Stimulated activated memory B cell treated with anti-CD40 and anti-IgM and Interleukin-4, amounts not matched to agents 10 μg/mL and 1 μg/mL and 100 μg/mL, for 72 hours (primary cell): ENCODE measurements at regions not wholly inside any gene's neighbourhood (a gene's known extent, or its start where the extent isn't known, plus 50 kb on each side); places are given as distances from the start of the nearest gene placed in this dataset.
A peak's percentile ranks its signal among the peaks of the same experiment; 100 is the strongest.
"Not testable (repeated sequence)": the region's sequence is repeated elsewhere in the genome, so short reads cannot be mapped to it uniquely, and the experiment has no call there.

Experiments
- ATAC-seq: fragments of 150-1000 bp; cut with Tn5 transposase; 2 replicates; pipeline ENCODE4 v1.10.0; 2021
- H3K27ac Mint-ChIP-seq: one replicate; pipeline ENCODE4 v1.8.0; 2022; ENCODE audit warnings: mild to moderate bottlenecking, mixed read lengths
- H3K27me3 Mint-ChIP-seq: one replicate; pipeline ENCODE4 v1.8.0; 2022; ENCODE audit warnings: mixed read lengths
- H3K36me3 Mint-ChIP-seq: one replicate; pipeline ENCODE4 v1.8.0; 2022; ENCODE audit warnings: mixed read lengths
- H3K4me1 Mint-ChIP-seq: one replicate; pipeline ENCODE4 v1.8.0; 2022; ENCODE audit warnings: mixed read lengths
- H3K4me3 Mint-ChIP-seq: one replicate; pipeline ENCODE4 v1.8.0; 2022; ENCODE audit warnings: mild to moderate bottlenecking, moderate library complexity, mixed read lengths
- H3K9me3 Mint-ChIP-seq: one replicate; pipeline ENCODE4 v1.8.0; 2022; ENCODE audit warnings: mixed read lengths

DNA sequence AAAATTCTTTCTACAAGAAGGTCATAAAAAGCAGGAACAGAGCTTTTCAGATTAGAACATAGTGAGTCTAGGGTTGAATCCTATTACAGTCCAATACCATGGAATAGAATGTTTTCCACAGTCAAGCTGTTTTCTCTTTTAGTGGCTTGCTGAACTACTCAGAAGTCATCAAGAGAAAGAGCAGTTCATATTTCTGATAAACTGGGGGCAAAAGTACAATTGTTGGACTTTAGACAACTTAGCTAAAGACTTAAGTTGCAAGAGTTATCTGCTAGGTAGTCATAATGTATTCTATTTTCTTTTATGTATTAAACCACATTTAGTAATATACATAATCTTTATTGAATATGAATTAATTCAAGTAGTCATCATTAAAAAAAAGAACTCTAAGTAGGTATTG lies 233.1 kb upstream of the GRIA1 start:
- no peaks in the 10 kb centered on the region for H3K27me3 Mint-ChIP-seq

DNA sequence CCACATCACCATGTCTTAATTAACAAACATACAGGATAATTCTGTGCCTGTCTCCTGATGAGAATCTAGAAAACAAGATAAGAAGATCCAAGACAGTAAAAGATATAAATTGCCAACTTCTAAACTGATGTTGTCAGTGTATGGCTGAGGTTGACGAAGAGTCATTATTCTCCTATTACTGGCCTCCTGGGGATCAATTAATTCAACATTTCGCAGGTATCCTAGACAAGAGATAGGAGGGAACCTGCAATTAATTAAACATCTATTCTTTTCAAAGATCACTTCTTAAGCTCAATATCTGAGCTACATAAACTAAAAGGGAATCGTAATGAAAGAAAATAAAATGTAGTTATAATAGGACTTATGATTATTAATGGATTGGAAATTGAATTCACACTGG lies 232.0 kb upstream of the GRIA1 start:
- H3K27me3 Mint-ChIP-seq, result no peaks in the 10 kb centered on the region
- no peaks in the 10 kb centered on the region for H3K4me1 Mint-ChIP-seq
- no peaks in the 10 kb centered on the region for H3K36me3 Mint-ChIP-seq
- H3K4me3 Mint-ChIP-seq, result no peak overlapping the region
- H3K27ac Mint-ChIP-seq, result no peak overlapping the region
- no peaks in the 10 kb centered on the region for H3K9me3 Mint-ChIP-seq
- ATAC-seq, result no peak

More for the DNA sequence above, 233.1 kb upstream of the GRIA1 start:
- Mint-ChIP-seq H3K36me3 (no peaks in the 10 kb centered on the region), H3K9me3 (no peaks in the 10 kb centered on the region), H3K4me1 (no peaks in the 10 kb centered on the region), H3K4me3 (no peak overlapping the region), H3K27ac (no peak overlapping the region)
- no peak for ATAC-seq

DNA sequence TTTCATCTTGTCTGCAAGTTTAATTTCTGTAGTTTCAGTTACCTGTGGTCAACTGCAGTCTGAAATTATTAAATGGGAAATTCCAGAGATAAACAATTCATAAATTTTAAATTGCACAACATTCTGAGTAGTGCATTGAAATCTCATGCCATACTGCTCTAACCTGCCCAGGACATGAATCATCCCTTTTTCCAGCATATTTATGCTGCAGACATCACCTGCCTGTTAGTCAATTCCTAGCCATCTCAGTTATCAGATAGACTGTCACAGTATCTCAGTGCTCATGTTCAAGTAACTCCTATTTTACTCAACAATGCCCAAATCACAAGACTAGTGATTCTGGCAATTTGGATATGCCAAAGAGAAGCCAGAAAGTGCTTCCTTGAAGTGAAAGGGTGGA lies 223.0 kb upstream of the GRIA1 start:
- Mint-ChIP-seq H3K27me3 (no peaks in the 10 kb centered on the region), H3K36me3 (no peaks in the 10 kb centered on the region), H3K4me1 (no peaks in the 10 kb centered on the region), H3K27ac (no peak overlapping the region), H3K4me3 (no peak overlapping the region), H3K9me3 (peaks cover 9% of the 10 kb centered on the region)
- no peak for ATAC-seq

DNA sequence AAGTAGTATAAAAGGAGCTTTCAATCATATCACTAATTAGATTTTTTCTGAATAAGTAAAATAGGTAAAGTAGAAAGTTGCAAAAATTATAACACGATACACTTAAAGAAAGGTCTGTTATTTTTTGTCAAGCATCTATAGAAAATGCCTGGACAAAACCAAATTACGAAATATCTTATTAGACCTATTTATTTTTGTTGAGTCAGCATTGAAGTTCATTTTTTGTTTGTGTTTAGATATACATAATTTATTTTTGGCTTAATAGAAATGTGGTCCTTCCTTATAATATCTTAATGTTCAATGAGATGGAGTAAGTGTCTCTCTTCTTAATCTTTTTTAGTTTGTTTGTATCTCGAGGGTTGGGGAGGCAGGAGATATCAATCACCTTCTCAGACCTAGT lies 214.8 kb upstream of the GRIA1 start:
- H3K4me1 Mint-ChIP-seq, result no peaks in the 10 kb centered on the region
- no peaks in the 10 kb centered on the region for H3K27me3 Mint-ChIP-seq
- H3K4me3 Mint-ChIP-seq, result no peak overlapping the region
- H3K36me3 Mint-ChIP-seq, result no peaks in the 10 kb centered on the region
- no peak overlapping the region for H3K27ac Mint-ChIP-seq
- ATAC-seq, result no peak
- peaks cover 6% of the 10 kb centered on the region for H3K9me3 Mint-ChIP-seq

DNA sequence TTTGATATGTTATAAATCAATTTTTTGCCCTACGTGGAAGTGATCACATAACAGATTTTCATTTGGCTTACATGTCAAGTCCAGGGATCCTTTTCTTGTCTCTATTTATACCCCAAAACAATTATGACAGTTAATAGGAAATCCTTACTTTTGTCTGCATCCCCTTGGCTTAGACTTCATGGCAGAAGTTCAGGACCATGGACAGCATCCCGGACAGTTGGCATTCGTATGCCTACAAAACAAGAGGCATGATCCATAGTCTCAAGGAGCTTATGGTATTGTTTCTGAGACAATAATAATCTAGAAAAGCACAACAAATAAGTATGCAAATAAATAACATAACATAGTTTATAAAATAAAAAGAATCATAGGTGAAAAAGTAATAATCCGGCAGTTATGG lies 214.3 kb upstream of the GRIA1 start:
- Mint-ChIP-seq H3K27me3 (no peaks in the 10 kb centered on the region), H3K36me3 (no peaks in the 10 kb centered on the region), H3K9me3 (peaks cover 4% of the 10 kb centered on the region), H3K4me3 (no peak overlapping the region), H3K27ac (no peak overlapping the region), H3K4me1 (no peaks in the 10 kb centered on the region)
- ATAC-seq, result no peak

DNA sequence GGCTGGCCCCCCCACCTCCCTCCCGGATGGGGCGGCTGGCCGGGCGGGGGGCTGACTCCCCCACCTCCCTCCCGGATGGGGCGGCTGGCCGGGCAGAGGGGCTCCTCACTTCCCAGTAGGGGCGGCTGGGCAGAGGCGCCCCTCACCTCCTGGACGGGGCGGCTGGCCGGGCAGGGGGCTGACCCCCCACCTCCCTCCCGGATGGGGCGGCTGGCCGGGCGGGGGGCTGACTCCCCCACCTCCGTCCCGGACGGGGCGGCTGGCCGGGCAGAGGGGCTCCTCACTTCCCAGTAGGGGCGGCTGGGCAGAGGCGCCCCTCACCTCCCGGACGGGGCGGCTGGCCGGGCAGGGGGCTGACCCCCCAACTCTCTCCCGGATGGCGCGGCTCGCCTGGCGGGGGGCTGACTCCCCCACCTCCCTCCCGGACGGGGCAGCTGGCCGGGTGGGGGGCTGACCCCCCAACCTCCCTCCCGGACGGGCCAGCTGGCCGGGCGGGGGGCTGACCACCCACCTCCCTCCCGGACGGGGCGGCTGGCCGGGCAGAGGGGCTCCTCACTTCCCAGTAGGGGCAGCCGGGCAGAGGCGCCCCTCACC lies 194.1 kb upstream of the GRIA1 start:
- not testable (repeated sequence) for H3K4me1 Mint-ChIP-seq, H3K27ac Mint-ChIP-seq, H3K27me3 Mint-ChIP-seq, H3K36me3 Mint-ChIP-seq, ATAC-seq, H3K4me3 Mint-ChIP-seq, H3K9me3 Mint-ChIP-seq

DNA sequence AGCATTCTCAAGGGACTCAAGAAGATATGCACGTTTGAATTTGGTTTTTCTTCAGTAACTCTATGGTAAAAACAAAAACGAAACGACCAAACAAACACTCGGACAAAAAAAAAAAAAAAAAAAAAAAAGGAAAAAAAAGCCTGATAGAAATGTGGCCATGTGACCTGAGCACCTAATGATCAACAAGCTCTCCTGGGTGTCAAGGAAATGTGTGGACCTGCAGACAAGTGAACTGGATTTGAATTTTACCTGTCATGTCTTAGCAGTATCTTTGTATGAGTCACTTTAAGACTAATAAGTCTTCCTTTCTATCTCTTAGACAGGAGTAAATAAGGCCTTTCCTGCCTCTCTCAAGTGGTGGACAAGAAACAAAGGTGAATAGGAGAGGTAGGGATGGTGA lies 190.6 kb upstream of the GRIA1 start:
- Mint-ChIP-seq H3K4me1 (no peaks in the 10 kb centered on the region), H3K27ac (no peak overlapping the region), H3K4me3 (no peak overlapping the region), H3K36me3 (no peaks in the 10 kb centered on the region), H3K27me3 (no peaks in the 10 kb centered on the region), H3K9me3 (peaks cover 6% of the 10 kb centered on the region)
- no peak for ATAC-seq

DNA sequence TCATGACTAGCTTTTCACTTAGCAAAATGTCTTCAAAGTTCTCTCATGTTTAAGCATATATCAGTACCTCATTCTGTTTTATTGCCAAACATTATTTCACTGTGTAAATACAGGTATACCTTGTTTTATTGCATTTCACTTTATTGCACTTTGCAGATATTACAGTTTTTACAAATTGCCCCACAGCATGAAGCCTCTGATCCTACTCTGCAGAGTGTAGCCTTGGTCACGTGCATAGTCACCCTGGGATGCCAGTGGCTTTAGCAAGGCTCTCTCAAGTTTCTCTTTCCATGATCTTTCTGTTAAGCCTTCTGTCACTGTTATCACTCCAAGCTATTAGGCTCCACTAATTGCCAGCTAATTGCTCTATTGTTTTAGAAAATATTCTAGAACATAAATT lies 182.2 kb upstream of the GRIA1 start:
- peaks cover 8% of the 10 kb centered on the region for H3K9me3 Mint-ChIP-seq
- H3K27ac Mint-ChIP-seq, result no peak overlapping the region
- H3K36me3 Mint-ChIP-seq, result no peaks in the 10 kb centered on the region
- ATAC-seq, result no peak
- no peaks in the 10 kb centered on the region for H3K27me3 Mint-ChIP-seq
- no peak overlapping the region for H3K4me3 Mint-ChIP-seq
- H3K4me1 Mint-ChIP-seq, result no peaks in the 10 kb centered on the region

DNA sequence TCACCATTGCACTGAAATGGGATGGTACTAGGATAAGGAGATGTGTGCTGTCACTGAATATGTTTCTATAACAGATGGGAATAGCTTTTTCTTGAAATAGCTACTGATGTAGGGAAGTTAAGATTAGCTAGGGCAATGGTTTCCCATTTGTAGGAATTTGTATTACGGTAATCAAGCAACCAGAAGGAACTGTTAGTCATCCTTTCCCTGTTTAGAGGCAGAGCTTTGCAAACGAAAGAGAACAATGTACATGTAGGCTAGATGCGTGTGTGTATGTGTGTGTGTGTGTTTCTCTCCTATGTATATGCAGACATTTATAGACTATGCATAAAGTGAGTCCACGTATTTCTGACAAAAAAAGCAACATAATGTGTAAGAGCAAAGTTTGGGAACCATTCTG lies 171.9 kb upstream of the GRIA1 start:
- no peaks in the 10 kb centered on the region for H3K36me3 Mint-ChIP-seq
- no peak overlapping the region for H3K27ac Mint-ChIP-seq
- no peak overlapping the region for H3K4me3 Mint-ChIP-seq
- ATAC-seq, result no peak
- H3K27me3 Mint-ChIP-seq, result no peaks in the 10 kb centered on the region
- no peaks in the 10 kb centered on the region for H3K4me1 Mint-ChIP-seq
- H3K9me3 Mint-ChIP-seq, result peaks cover 10% of the 10 kb centered on the region

DNA sequence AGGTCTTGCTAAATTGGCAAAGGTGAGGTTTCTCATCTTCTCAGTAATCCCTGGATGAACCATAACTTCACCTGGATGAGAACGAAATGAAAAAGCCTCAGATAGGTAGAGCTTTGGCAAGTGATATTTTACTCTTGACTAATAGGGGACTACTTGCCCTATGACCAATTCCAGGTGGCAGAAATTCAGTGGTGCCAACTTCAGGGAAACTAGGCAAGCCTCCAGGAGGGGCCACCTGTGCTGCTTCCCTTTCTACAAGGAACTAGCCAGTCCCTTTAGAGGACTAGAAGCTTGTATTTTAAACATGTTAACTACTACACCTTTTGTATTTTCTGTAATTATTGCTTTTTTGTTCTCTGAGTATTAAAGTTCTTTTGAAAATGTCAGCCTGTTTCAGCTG lies 169.0 kb upstream of the GRIA1 start:
- ATAC-seq, result no peak
- Mint-ChIP-seq H3K4me1 (no peaks in the 10 kb centered on the region), H3K9me3 (no peaks in the 10 kb centered on the region), H3K4me3 (no peak overlapping the region), H3K36me3 (no peaks in the 10 kb centered on the region), H3K27me3 (no peaks in the 10 kb centered on the region), H3K27ac (no peak overlapping the region)

DNA sequence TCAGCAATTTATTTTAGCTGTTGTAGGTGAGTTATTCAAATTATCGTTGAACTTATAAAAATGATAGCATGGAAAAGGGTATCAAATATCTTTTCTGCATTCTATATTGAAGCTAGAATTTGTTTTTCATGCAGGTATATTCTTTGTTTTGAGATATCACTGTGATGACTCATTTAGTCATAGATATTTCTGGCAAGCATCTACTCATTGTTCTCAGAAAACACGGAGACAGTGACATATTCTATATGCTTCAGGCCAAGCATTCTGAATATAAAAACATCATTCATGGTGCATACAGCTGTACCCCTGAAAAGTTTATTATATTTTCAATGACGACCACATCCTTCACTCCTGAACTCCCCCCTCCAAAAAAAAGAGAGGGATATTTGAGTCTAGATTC lies 150.3 kb upstream of the GRIA1 start:
- H3K9me3 Mint-ChIP-seq, result peaks cover 1% of the 10 kb centered on the region
- H3K36me3 Mint-ChIP-seq, result no peaks in the 10 kb centered on the region
- no peaks in the 10 kb centered on the region for H3K4me1 Mint-ChIP-seq
- no peak overlapping the region for H3K27ac Mint-ChIP-seq
- no peak overlapping the region for H3K4me3 Mint-ChIP-seq
- H3K27me3 Mint-ChIP-seq, result no peaks in the 10 kb centered on the region
- ATAC-seq, result no peak

DNA sequence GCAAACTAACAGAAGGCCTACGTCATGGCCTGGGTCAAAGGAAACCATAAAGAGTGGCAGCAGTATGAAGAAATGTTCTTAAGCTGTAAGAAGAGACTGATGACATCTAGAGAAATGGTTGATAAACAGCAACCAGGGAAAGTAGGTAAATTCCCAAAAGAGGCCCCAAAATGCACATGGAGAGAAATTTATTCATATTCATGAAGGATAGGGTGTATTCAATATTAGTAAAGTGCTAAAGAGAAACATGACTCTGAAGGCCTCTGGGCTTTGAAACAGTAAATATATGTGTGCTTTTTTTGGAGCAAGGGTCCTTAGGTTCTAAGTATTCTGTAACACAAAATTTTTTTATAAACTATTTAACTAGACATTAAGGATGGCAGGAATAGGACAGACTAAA lies 149.7 kb upstream of the GRIA1 start:
- H3K9me3 Mint-ChIP-seq, result peaks cover 3% of the 10 kb centered on the region
- no peaks in the 10 kb centered on the region for H3K27me3 Mint-ChIP-seq
- H3K4me1 Mint-ChIP-seq, result no peaks in the 10 kb centered on the region
- no peak overlapping the region for H3K4me3 Mint-ChIP-seq
- no peak for ATAC-seq
- H3K36me3 Mint-ChIP-seq, result no peaks in the 10 kb centered on the region
- no peak overlapping the region for H3K27ac Mint-ChIP-seq

DNA sequence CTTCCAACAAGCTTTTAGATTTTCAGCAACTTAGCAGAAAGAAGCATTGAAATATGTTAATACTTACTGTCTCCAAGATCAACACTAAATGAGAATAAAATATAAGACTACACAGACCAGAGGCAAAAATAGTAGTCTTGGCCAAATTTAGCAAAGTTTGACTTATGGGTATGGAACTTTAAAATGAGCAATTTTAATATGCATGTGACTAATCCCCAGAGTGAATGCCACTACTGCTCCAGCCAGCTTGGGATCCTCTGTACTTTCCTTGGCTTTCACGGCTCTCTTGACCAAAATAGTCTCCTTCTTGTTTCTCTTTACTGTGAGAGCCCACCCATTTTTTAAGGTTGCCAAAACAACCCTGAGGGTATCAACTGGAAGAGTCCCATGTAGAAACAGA lies 148.0 kb upstream of the GRIA1 start:
- no peaks in the 10 kb centered on the region for H3K36me3 Mint-ChIP-seq
- ATAC-seq, result no peak
- H3K27ac Mint-ChIP-seq, result no peak overlapping the region
- no peak overlapping the region for H3K4me3 Mint-ChIP-seq
- no peaks in the 10 kb centered on the region for H3K4me1 Mint-ChIP-seq
- H3K9me3 Mint-ChIP-seq, result peaks cover 3% of the 10 kb centered on the region
- H3K27me3 Mint-ChIP-seq, result no peaks in the 10 kb centered on the region

DNA sequence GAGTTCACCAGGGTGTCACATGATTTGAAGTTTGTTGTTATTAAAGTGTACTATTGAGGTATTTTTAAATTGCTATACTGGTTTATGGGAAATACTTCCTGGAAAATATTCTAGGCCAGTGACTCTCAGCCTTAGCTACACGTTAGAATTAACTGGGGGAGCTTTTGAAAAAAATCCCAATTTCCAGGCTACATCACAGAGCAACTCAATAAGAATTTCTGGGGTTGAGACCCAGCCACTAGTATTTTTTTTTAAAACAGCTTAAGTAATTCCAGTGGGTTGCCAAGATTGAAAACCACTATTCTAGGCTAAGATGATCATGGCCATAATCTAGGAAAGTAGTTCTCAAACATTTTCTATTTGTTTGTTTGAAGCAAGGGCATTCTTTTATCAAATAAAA lies 142.9 kb upstream of the GRIA1 start:
- Mint-ChIP-seq H3K27me3 (peaks cover 41% of the 10 kb centered on the region), H3K4me1 (peaks cover 4% of the 10 kb centered on the region), H3K36me3 (no peaks in the 10 kb centered on the region), H3K27ac (no peak overlapping the region), H3K9me3 (peaks cover 3% of the 10 kb centered on the region), H3K4me3 (no peak overlapping the region)
- no peak for ATAC-seq

DNA sequence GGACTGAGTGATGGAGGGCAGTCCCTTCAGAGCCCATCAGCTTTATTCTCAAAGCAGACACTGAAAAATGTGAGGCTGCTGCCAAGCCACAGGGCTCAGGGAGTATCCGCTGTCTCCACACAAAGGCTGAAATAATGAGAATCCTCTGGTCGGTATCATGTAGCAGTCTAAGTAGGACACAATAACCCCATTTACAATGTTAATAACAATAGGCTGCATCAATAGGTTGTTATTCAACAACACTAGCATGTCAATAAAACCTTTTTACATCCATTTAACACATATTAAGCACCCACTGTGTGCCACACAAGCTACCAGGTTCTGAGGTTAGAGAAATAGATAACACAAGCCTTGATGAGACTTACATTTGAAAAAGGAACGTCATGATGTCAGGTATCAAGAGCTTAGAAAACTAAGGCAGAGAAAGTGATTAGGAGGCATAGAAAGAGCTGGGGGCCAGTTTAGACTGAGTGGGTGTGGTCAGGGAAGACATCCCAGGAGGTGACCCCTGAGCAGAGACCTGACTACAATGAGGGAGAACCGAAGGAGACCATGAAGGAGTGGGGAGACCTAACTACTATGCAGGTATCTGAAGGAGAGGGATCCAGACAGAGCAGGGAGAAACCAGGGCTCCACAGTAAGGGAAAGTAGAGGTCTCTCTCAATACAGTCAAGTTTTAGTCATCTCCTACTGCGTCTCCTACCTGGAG lies 140.1 kb upstream of the GRIA1 start:
- no peak for ATAC-seq
- no peaks in the 10 kb centered on the region for H3K9me3 Mint-ChIP-seq
- peaks cover 13% of the 10 kb centered on the region for H3K4me1 Mint-ChIP-seq
- no peaks in the 10 kb centered on the region for H3K36me3 Mint-ChIP-seq
- no peak overlapping the region for H3K27ac Mint-ChIP-seq
- no peak overlapping the region for H3K4me3 Mint-ChIP-seq
- H3K27me3 Mint-ChIP-seq, result peaks cover 41% of the 10 kb centered on the region

DNA sequence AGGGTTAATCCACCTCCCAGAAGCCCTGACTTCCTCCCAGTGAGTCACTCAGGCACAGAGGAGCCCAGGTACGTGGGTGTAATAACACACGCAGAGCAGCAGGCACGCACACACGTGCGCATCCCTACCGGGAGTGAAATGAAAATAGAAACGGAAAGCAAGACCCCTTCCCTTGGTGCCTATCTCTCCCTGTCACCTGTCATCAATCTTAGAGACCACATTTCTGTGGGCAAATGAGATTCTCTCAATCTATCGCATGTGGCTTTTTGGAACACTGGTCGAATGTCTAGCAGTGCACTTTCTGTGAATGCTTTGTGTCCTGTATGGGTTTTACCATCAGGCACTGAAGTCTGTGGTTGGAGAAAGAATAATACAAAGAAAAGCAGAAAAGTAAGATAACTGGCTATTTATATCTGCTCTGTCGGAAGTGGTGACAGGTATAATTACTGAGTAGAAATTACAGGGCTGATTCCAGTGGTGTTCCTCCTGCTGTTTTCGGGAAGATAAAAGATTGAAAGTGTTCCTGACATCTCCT lies 137.7 kb upstream of the GRIA1 start:
- Mint-ChIP-seq H3K36me3 (no peaks in the 10 kb centered on the region), H3K27me3 (peaks cover 41% of the 10 kb centered on the region), H3K9me3 (no peaks in the 10 kb centered on the region), H3K4me1 (peaks cover 13% of the 10 kb centered on the region), H3K4me3 (peak overlapping the region; percentile 48), H3K27ac (no peak overlapping the region)
- ATAC-seq, result peak; percentile 27
